ENCODE measurements at regions not wholly inside any gene's neighbourhood (a gene's known extent, or its start where the extent isn't known, plus 50 kb on each side); places are given as distances from the start of the nearest gene placed in this dataset.
A peak's percentile ranks its signal among the peaks of the same experiment; 100 is the strongest.

GRCh38 chr13:68929075-68929745 is 1178.4 kb upstream of the ATXN8OS start:
- TF ChIP-seq BACH2 (CRISPR knock-in tag; IDR thresholded peaks at IDR 0.05; ENCODE audit: borderline replicate concordance) (no peak), ZNF70 (CRISPR knock-in tag; IDR thresholded peaks at IDR 0.05) (no peak), ZNF565 (CRISPR knock-in tag; conservative IDR thresholded peaks at IDR 0.05; ENCODE audit: low read depth) (no peak), SNAI2 (CRISPR knock-in tag; IDR thresholded peaks at IDR 0.05) (no peak), OSR1 (CRISPR knock-in tag; IDR thresholded peaks at IDR 0.05) (no peak), ZC3H10 (CRISPR knock-in tag; IDR thresholded peaks at IDR 0.05) (no peak), TOX (CRISPR knock-in tag; IDR thresholded peaks at IDR 0.05; ENCODE audit: borderline replicate concordance) (no peak), TSHZ2 (CRISPR knock-in tag; IDR thresholded peaks at IDR 0.05) (no peak), PPARA (CRISPR knock-in tag; IDR thresholded peaks at IDR 0.05; ENCODE audit: borderline replicate concordance) (no peak), ESRRG (CRISPR knock-in tag; IDR thresholded peaks at IDR 0.05) (no peak), ARNTL (CRISPR knock-in tag; IDR thresholded peaks at IDR 0.05; ENCODE audit: borderline replicate concordance, low read depth) (no peak), CSDC2 (CRISPR knock-in tag; IDR thresholded peaks at IDR 0.05) (no peak), CREB5 (CRISPR knock-in tag; IDR thresholded peaks at IDR 0.05; ENCODE audit: low read depth) (no peak)
- ATAC-seq, result no peak

- ATAC-seq, result peak; percentile 92
- no peak for TF ChIP-seq CSRNP3 (CRISPR knock-in tag; IDR thresholded peaks at IDR 0.05)
- no peak for TF ChIP-seq CREB5 (CRISPR knock-in tag; IDR thresholded peaks at IDR 0.05; ENCODE audit: low read depth)
- no peak for TF ChIP-seq TOX (CRISPR knock-in tag; IDR thresholded peaks at IDR 0.05; ENCODE audit: borderline replicate concordance)
Measured at GRCh38 chr13:68927387-68928026, 1180.1 kb upstream of the ATXN8OS start.

- TF ChIP-seq RARB (CRISPR knock-in tag; IDR thresholded peaks at IDR 0.05) (no peak), CSRNP3 (CRISPR knock-in tag; IDR thresholded peaks at IDR 0.05) (no peak), ZFP30 (CRISPR knock-in tag; IDR thresholded peaks at IDR 0.05) (no peak)
- no peak for ATAC-seq
Measured at GRCh38 chr13:68923995-68924394, 1183.6 kb upstream of the ATXN8OS start.

- TF ChIP-seq POU6F1 (CRISPR knock-in tag; IDR thresholded peaks at IDR 0.05; ENCODE audit: borderline replicate concordance, low read depth) (no peak), ESRRG (CRISPR knock-in tag; IDR thresholded peaks at IDR 0.05) (no peak), TSHZ2 (CRISPR knock-in tag; IDR thresholded peaks at IDR 0.05) (no peak), ARNTL (CRISPR knock-in tag; IDR thresholded peaks at IDR 0.05; ENCODE audit: borderline replicate concordance, low read depth) (no peak), SNAI2 (CRISPR knock-in tag; IDR thresholded peaks at IDR 0.05) (no peak), GLIS3 (CRISPR knock-in tag; IDR thresholded peaks at IDR 0.05) (no peak), ZFP30 (CRISPR knock-in tag; IDR thresholded peaks at IDR 0.05) (no peak), ZC3H10 (CRISPR knock-in tag; IDR thresholded peaks at IDR 0.05) (no peak)
- no peak for ATAC-seq
Measured at GRCh38 chr13:68908879-68909278, 1198.7 kb upstream of the ATXN8OS start.
